ENCODE measurements at regions not wholly inside any gene's neighbourhood (a gene's known extent, or its start where the extent isn't known, plus 50 kb on each side); places are given as distances from the start of the nearest gene placed in this dataset.

DNA sequence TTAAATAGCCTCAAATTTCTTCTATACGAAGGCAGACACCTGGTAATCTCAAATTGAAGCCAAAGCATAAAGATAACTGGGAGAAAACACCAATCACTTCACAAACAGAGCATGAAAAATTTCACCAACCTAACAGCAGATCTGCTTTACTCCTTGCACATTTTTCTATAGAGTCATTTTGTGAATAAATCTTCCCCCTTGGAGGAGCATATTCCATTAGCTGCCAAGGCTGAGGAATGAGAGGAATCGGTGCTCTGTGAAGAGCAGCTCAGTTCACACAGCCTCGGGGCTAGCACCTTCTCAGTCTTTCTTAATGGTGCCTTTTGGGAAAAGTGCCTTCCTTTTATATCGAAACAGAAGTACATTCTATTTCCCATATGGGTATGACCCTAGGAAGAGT lies 1313.7 kb upstream of the NRXN1 start:
- TF ChIP-seq CTCF (IDR thresholded peaks at IDR 0.05; ENCODE audit: low read depth, low read length, poor library complexity, severe bottlenecking), result no peak
- no peak for TF ChIP-seq EZH2phosphoT487 (IDR thresholded peaks at IDR 0.05; ENCODE audit: borderline replicate concordance, low read length)
- Histone ChIP-seq H3K79me2 (ENCODE audit: control insufficient read depth, low read length) (no peaks in the 10 kb centered on the region), H3K4me1 (ENCODE audit: control insufficient read depth, low read length) (no peaks in the 10 kb centered on the region), H3K4me3 (ENCODE audit: low read length) (no peak overlapping the region), H3K27ac (ENCODE audit: low read depth, low read length) (no peak overlapping the region), H3K9me3 (ENCODE audit: control insufficient read depth, insufficient read depth, low read length) (no peaks in the 10 kb centered on the region), H3K9me2 (replicated peaks; ENCODE audit: control insufficient read depth, low read length) (no peaks in the 10 kb centered on the region), H3F3A (ENCODE audit: control insufficient read depth, insufficient read depth) (no peaks in the 10 kb centered on the region), H4K20me1 (ENCODE audit: control insufficient read depth, insufficient read depth, low read depth, low read length) (no peaks in the 10 kb centered on the region), H3K4me2 (ENCODE audit: low read length) (no peak overlapping the region), H3K36me3 (ENCODE audit: control insufficient read depth, low read length) (no peaks in the 10 kb centered on the region), H3K27me3 (ENCODE audit: control insufficient read depth, low read length) (no peaks in the 10 kb centered on the region)

DNA sequence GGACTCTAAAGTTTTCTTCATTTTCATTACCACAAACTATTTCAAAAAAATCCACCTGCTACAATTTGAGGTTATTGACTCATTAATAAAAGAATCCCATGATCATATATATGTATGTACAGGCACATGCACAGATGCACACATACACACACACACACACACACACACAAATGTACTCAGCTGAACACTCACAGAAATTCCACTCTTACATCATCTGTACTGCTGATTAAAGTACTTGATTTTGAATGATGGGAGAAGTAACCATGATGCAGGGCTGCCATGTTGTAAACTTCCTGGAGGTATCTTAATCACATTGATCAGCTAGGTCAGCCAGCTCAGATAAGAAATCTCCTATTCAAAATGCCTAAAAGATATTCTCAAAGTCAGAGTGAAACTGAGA lies 1313.2 kb upstream of the NRXN1 start:
- H3K36me3 ChIP-seq (ENCODE audit: control insufficient read depth, low read length), result no peaks in the 10 kb centered on the region
- no peaks in the 10 kb centered on the region for H3K9me2 ChIP-seq (replicated peaks; ENCODE audit: control insufficient read depth, low read length)
- H3K4me2 ChIP-seq (ENCODE audit: low read length), result no peak overlapping the region
- H3K4me1 ChIP-seq (ENCODE audit: control insufficient read depth, low read length), result no peaks in the 10 kb centered on the region
- TF ChIP-seq CTCF (IDR thresholded peaks at IDR 0.05; ENCODE audit: low read depth, low read length, poor library complexity, severe bottlenecking), result no peak
- TF ChIP-seq EZH2phosphoT487 (IDR thresholded peaks at IDR 0.05; ENCODE audit: borderline replicate concordance, low read length), result no peak
- no peak overlapping the region for H3K27ac ChIP-seq (ENCODE audit: low read depth, low read length)
- H4K20me1 ChIP-seq (ENCODE audit: control insufficient read depth, insufficient read depth, low read depth, low read length), result no peaks in the 10 kb centered on the region
- H3K79me2 ChIP-seq (ENCODE audit: control insufficient read depth, low read length), result no peaks in the 10 kb centered on the region
- no peaks in the 10 kb centered on the region for H3K27me3 ChIP-seq (ENCODE audit: control insufficient read depth, low read length)
- H3K9me3 ChIP-seq (ENCODE audit: control insufficient read depth, insufficient read depth, low read length), result no peaks in the 10 kb centered on the region
- no peak overlapping the region for H3K4me3 ChIP-seq (ENCODE audit: low read length)
- no peaks in the 10 kb centered on the region for H3F3A ChIP-seq (ENCODE audit: control insufficient read depth, insufficient read depth)

- Histone ChIP-seq H3K27ac (ENCODE audit: low read depth, low read length) (no peak overlapping the region), H3F3A (ENCODE audit: control insufficient read depth, insufficient read depth) (no peaks in the 10 kb centered on the region), H3K9me2 (replicated peaks; ENCODE audit: control insufficient read depth, low read length) (no peaks in the 10 kb centered on the region), H3K36me3 (ENCODE audit: control insufficient read depth, low read length) (no peaks in the 10 kb centered on the region), H3K27me3 (ENCODE audit: control insufficient read depth, low read length) (no peaks in the 10 kb centered on the region), H3K4me2 (ENCODE audit: low read length) (no peak overlapping the region), H3K4me3 (ENCODE audit: low read length) (no peak overlapping the region), H3K4me1 (ENCODE audit: control insufficient read depth, low read length) (no peaks in the 10 kb centered on the region), H3K9me3 (ENCODE audit: control insufficient read depth, insufficient read depth, low read length) (no peaks in the 10 kb centered on the region), H3K79me2 (ENCODE audit: control insufficient read depth, low read length) (no peaks in the 10 kb centered on the region), H4K20me1 (ENCODE audit: control insufficient read depth, insufficient read depth, low read depth, low read length) (no peaks in the 10 kb centered on the region)
- no peak for TF ChIP-seq CTCF (IDR thresholded peaks at IDR 0.05; ENCODE audit: low read depth, low read length, poor library complexity, severe bottlenecking)
These were observed 1311.9 kb upstream of the NRXN1 start for GRCh38 chr2:52343706-52344266.

Data from DOHH2 (cell line).